WTC11 (cell line): ENCODE measurements at regions not wholly inside any gene's neighbourhood (a gene's known extent, or its start where the extent isn't known, plus 50 kb on each side); places are given as distances from the start of the nearest gene placed in this dataset.
"Not testable (repeated sequence)": the region's sequence is repeated elsewhere in the genome, so short reads cannot be mapped to it uniquely, and the experiment has no call there.

ENCODE experiments used
- ATAC-seq: fragments of 200-7000 bp; cut with Tn5 transposase; 2 replicates; pipeline ENCODE4 v1.10.0; 2021; ENCODE audit warnings: mild to moderate bottlenecking, moderate library complexity
- CTCF ChIA-PET: fragments of 300-600 bp; sonication (Branson Sonifier 250); formaldehyde crosslinking; loops from one replicate; lab custom pipeline; 2021; ENCODE audit warnings: antibody characterized with exemption; lab: Charles Lee
- POLR2A ChIA-PET: fragments of 350-600 bp; sonication (Branson Sonifier 250); formaldehyde crosslinking; loops from one replicate; lab custom pipeline; 2021; ENCODE audit warnings: antibody characterized with exemption; lab: Charles Lee
- DNase-seq: peaks from one replicate; pipeline ENCODE4 v3.0.0; 2021; ENCODE audit warnings: low spot score
- H3K27ac Mint-ChIP-seq: 2 replicates; pipeline ENCODE4 v1.8.0; 2021; ENCODE audit warnings: mixed read lengths
- H3K27me3 Mint-ChIP-seq: 2 replicates; pipeline ENCODE4 v1.8.0; 2021; ENCODE audit warnings: low read depth, mild to moderate bottlenecking, moderate library complexity, mixed read lengths
- H3K36me3 Mint-ChIP-seq: 2 replicates; pipeline ENCODE4 v1.8.0; 2021; ENCODE audit warnings: mixed read lengths
- H3K4me1 Mint-ChIP-seq: 2 replicates; pipeline ENCODE4 v1.8.0; 2022; ENCODE audit warnings: mixed read lengths
- H3K4me3 Mint-ChIP-seq: 2 replicates; pipeline ENCODE4 v1.8.0; 2021; ENCODE audit warnings: mild to moderate bottlenecking, moderate library complexity, mixed read lengths
- H3K9me3 Mint-ChIP-seq: 2 replicates; pipeline ENCODE4 v1.8.0; 2021; ENCODE audit warnings: mixed read lengths
- IRF2 ChIP-seq: sonication (generic); formaldehyde crosslinking; IDR thresholded peaks from 2 replicates; pipeline ENCODE4 v1.8.0; 2022; ENCODE audit warnings: low read depth, missing genetic modification reagents, borderline replicate concordance
- JUN ChIP-seq: sonication (generic); formaldehyde crosslinking; IDR thresholded peaks from 2 replicates; pipeline ENCODE4 v1.8.0; 2023; ENCODE audit warnings: mild to moderate bottlenecking, missing genetic modification reagents
- MYBL2 ChIP-seq: sonication (generic); formaldehyde crosslinking; IDR thresholded peaks from 2 replicates; pipeline ENCODE4 v1.8.1; 2023; ENCODE audit warnings: mild to moderate bottlenecking, moderate library complexity, missing genetic modification reagents
- ZNF317 ChIP-seq: sonication (generic); formaldehyde crosslinking; IDR thresholded peaks from 2 replicates; pipeline ENCODE4 v1.8.1; 2023; ENCODE audit warnings: low read depth, mild to moderate bottlenecking, moderate library complexity, missing genetic modification reagents, borderline replicate concordance
- ZNF416 ChIP-seq: fragments of 250-450 bp; sonication (Bioruptor Pico); IDR thresholded peaks from 2 replicates; pipeline ENCODE4 v1.9.0; 2021; ENCODE audit warnings: mild to moderate bottlenecking, inconsistent platforms
- TF ChIP-seq, protein P1 (sequence below): sonication (generic); formaldehyde crosslinking; IDR thresholded peaks from 2 replicates; pipeline ENCODE4 v1.8.0; 2023; ENCODE audit warnings: missing genetic modification reagents, mild to moderate bottlenecking, borderline replicate concordance
- TF ChIP-seq, protein P2 (sequence below): sonication (generic); formaldehyde crosslinking; IDR thresholded peaks from 2 replicates; pipeline ENCODE4 v1.8.1; 2022; ENCODE audit warnings: mild to moderate bottlenecking, missing genetic modification reagents, moderate library complexity, borderline replicate concordance
- TF ChIP-seq, protein P3 (sequence below): sonication (generic); formaldehyde crosslinking; IDR thresholded peaks from 2 replicates; pipeline ENCODE4 v1.8.0; 2022; ENCODE audit warnings: mild to moderate bottlenecking, missing genetic modification reagents
- TF ChIP-seq, protein P4 (sequence below): sonication (generic); formaldehyde crosslinking; IDR thresholded peaks from 2 replicates; pipeline ENCODE4 v1.8.1; 2022; ENCODE audit warnings: missing genetic modification reagents, borderline replicate concordance
- TF ChIP-seq, protein P5 (sequence below): fragments of 250-450 bp; sonication (Bioruptor Pico); conservative IDR thresholded peaks from 2 replicates; pipeline ENCODE4 v1.9.0; 2021; ENCODE audit warnings: mild to moderate bottlenecking
- TF ChIP-seq, protein P6 (sequence below): sonication (generic); formaldehyde crosslinking; conservative IDR thresholded peaks from 2 replicates; pipeline ENCODE4 v1.8.1; 2023; ENCODE audit warnings: mild to moderate bottlenecking, low read depth, missing genetic modification reagents, moderate library complexity

DNA sequence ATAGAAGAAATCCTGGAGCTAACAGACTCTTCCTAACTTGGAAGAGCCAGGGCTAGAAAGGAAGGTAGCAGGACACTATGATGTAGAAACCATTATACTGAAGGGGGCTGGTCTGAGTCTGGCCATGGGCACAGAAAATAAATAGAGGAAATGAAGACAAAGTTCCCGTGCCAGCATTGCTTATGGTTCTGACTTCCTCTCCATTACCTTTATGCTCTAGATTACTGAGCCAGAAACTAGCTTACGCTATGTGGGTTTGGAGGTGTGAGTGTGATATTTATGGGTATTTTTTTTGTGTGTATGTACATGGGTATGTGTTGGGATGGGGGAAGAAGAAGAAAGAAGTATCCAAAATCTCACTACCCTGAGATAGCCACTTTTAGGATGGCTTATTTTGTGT, 148.3 kb downstream of the GLUD2 start (continued):
- TF ChIP-seq, protein P1, sequence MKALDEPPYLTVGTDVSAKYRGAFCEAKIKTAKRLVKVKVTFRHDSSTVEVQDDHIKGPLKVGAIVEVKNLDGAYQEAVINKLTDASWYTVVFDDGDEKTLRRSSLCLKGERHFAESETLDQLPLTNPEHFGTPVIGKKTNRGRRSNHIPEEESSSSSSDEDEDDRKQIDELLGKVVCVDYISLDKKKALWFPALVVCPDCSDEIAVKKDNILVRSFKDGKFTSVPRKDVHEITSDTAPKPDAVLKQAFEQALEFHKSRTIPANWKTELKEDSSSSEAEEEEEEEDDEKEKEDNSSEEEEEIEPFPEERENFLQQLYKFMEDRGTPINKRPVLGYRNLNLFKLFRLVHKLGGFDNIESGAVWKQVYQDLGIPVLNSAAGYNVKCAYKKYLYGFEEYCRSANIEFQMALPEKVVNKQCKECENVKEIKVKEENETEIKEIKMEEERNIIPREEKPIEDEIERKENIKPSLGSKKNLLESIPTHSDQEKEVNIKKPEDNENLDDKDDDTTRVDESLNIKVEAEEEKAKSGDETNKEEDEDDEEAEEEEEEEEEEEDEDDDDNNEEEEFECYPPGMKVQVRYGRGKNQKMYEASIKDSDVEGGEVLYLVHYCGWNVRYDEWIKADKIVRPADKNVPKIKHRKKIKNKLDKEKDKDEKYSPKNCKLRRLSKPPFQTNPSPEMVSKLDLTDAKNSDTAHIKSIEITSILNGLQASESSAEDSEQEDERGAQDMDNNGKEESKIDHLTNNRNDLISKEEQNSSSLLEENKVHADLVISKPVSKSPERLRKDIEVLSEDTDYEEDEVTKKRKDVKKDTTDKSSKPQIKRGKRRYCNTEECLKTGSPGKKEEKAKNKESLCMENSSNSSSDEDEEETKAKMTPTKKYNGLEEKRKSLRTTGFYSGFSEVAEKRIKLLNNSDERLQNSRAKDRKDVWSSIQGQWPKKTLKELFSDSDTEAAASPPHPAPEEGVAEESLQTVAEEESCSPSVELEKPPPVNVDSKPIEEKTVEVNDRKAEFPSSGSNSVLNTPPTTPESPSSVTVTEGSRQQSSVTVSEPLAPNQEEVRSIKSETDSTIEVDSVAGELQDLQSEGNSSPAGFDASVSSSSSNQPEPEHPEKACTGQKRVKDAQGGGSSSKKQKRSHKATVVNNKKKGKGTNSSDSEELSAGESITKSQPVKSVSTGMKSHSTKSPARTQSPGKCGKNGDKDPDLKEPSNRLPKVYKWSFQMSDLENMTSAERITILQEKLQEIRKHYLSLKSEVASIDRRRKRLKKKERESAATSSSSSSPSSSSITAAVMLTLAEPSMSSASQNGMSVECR (CRISPR knock-in tag) = no peak
- TF ChIP-seq JUN (CRISPR knock-in tag) = no peak

DNA sequence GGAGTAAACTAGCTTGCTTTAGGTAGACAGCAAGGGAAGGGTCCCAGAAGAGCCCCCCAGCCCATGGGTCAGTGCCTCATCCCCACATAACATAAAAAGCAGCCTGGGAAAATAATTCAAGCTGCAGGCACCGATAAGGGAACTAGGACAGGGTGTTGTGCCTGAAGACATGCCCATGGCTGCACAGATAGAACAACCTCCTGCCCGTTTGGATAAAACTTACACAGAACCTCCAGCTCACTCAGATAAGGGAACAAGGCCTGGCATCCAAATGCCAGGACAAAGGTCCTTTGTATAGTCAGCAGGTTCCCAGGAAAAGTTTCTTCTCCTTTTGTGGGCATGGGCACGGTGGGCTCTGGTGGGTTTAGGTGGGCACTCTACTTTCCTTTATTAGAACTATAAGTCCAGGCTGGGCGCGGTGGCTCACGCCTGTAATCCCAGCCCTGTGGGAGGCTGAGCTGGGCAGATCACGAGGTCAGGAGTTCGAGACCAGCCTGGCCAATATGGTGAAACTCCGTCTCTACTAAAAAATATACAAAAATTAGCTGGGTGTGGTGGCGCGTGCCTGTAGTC, 149.5 kb downstream of the GLUD2 start:
- POLR2A ChIA-PET, H3K4me3 Mint-ChIP-seq, ATAC-seq, H3K36me3 Mint-ChIP-seq, H3K9me3 Mint-ChIP-seq, CTCF ChIA-PET, DNase-seq, H3K27me3 Mint-ChIP-seq, H3K4me1 Mint-ChIP-seq, H3K27ac Mint-ChIP-seq: not testable (repeated sequence)

DNA sequence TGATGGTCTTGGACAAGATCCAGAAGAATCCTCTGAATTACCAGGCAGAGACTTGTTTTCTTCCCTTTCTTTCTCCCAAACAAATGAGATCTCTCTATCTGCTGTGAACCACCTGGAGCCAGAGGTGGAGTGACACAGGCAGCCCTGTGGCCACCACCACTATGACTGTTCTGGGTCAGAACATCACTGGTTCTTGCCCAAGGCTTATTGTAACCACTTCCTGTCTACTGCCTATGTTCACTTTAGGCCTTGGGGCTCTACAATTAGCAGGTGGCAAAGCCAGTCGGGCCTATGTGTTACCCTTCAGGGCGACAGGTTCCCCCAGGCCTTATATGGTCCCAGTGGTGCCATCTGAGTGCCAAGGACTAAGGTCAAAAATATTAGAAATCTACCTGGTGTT, 161.2 kb downstream of the GLUD2 start:
- Mint-ChIP-seq H3K27me3 (no peaks in the 10 kb centered on the region; the same call in 1 of the 2 replicates), H3K36me3 (no peaks in the 10 kb centered on the region), H3K9me3 (no peaks in the 10 kb centered on the region), H3K4me3 (no peak overlapping the region), H3K4me1 (no peaks in the 10 kb centered on the region), H3K27ac (no peak overlapping the region)
- ChIA-PET CTCF (no interaction called here), POLR2A (no interaction called here)
- DNase-seq (no peak), ATAC-seq (no peak)
- TF ChIP-seq, protein P2, sequence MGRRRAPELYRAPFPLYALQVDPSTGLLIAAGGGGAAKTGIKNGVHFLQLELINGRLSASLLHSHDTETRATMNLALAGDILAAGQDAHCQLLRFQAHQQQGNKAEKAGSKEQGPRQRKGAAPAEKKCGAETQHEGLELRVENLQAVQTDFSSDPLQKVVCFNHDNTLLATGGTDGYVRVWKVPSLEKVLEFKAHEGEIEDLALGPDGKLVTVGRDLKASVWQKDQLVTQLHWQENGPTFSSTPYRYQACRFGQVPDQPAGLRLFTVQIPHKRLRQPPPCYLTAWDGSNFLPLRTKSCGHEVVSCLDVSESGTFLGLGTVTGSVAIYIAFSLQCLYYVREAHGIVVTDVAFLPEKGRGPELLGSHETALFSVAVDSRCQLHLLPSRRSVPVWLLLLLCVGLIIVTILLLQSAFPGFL = no peak
- TF ChIP-seq ZNF416 (CRISPR knock-in tag) (no peak), IRF2 (CRISPR knock-in tag) (no peak), ZNF317 (CRISPR knock-in tag) (no peak), JUN (CRISPR knock-in tag) (no peak), MYBL2 (CRISPR knock-in tag) (no peak)
- TF ChIP-seq, protein P3, sequence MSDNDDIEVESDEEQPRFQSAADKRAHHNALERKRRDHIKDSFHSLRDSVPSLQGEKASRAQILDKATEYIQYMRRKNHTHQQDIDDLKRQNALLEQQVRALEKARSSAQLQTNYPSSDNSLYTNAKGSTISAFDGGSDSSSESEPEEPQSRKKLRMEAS (CRISPR knock-in tag) = no peak
- TF ChIP-seq, protein P4, sequence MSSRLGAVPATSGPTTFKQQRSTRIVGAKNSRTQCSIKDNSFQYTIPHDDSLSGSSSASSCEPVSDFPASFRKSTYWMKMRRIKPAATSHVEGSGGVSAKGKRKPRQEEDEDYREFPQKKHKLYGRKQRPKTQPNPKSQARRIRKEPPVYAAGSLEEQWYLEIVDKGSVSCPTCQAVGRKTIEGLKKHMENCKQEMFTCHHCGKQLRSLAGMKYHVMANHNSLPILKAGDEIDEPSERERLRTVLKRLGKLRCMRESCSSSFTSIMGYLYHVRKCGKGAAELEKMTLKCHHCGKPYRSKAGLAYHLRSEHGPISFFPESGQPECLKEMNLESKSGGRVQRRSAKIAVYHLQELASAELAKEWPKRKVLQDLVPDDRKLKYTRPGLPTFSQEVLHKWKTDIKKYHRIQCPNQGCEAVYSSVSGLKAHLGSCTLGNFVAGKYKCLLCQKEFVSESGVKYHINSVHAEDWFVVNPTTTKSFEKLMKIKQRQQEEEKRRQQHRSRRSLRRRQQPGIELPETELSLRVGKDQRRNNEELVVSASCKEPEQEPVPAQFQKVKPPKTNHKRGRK (CRISPR knock-in tag) = no peak
- TF ChIP-seq, protein P5, sequence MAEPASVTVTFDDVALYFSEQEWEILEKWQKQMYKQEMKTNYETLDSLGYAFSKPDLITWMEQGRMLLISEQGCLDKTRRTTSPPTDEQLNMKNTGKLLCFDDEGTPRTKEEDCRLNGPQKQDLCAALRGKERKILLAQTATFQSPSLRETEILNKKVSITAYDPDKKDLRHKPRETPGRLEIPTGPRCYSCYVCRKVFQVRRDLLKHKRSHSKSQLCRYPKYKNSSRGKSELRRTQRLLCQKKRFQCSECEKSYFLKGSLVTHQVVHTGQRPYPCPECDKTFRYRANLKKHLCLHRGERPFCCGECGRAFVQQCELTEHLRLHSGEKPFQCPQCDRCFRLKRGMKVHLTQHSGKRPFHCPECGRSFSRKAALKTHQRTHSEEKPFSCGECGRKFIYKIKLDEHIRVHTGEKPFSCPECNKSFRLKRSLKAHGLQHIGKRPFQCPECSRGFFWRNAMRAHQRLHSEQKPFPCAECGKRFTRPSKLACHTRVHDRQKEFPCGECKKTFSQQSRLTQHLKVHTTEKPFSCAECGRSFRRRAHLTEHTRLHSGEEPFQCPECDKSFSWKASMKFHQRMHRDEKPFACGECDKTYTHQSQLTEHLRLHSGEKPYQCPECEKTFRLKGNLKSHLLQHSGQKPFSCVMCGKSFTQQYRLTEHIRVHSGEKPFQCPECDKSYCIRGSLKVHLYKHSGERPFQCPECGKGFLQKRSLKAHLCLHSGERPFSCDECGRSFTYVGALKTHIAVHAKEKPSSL = no peak
- TF ChIP-seq, protein P6, sequence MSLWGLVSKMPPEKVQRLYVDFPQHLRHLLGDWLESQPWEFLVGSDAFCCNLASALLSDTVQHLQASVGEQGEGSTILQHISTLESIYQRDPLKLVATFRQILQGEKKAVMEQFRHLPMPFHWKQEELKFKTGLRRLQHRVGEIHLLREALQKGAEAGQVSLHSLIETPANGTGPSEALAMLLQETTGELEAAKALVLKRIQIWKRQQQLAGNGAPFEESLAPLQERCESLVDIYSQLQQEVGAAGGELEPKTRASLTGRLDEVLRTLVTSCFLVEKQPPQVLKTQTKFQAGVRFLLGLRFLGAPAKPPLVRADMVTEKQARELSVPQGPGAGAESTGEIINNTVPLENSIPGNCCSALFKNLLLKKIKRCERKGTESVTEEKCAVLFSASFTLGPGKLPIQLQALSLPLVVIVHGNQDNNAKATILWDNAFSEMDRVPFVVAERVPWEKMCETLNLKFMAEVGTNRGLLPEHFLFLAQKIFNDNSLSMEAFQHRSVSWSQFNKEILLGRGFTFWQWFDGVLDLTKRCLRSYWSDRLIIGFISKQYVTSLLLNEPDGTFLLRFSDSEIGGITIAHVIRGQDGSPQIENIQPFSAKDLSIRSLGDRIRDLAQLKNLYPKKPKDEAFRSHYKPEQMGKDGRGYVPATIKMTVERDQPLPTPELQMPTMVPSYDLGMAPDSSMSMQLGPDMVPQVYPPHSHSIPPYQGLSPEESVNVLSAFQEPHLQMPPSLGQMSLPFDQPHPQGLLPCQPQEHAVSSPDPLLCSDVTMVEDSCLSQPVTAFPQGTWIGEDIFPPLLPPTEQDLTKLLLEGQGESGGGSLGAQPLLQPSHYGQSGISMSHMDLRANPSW (CRISPR knock-in tag) = no peak
